ENCODE measurements at regions not wholly inside any gene's neighbourhood (a gene's known extent, or its start where the extent isn't known, plus 50 kb on each side); places are given as distances from the start of the nearest gene placed in this dataset.
A peak's percentile ranks its signal among the peaks of the same experiment; 100 is the strongest.

- TF ChIP-seq CTCF (IDR thresholded peaks at IDR 0.05; ENCODE audit: low read length) (peak; percentile 17; the same call in 1 of the 2 replicates), EZH2 (IDR thresholded peaks at IDR 0.05; ENCODE audit: borderline replicate concordance, low read length) (no peak)
These were observed 229.5 kb upstream of the ASIC2 start for GRCh38 chr17:33522623-33523022.
